Globus pallidus (tissue), 1 donor: ENCODE measurements at regions not wholly inside any gene's neighbourhood (a gene's known extent, or its start where the extent isn't known, plus 50 kb on each side); places are given as distances from the start of the nearest gene placed in this dataset.

Experiments used
- DNase-seq: peaks from one replicate; pipeline ENCODE4 v3.0.0-alpha.2; 2015; ENCODE audit warnings: low spot score

GRCh38 chr14:62015945-62016344 lies 253.7 kb downstream of the SNAPC1 start:
- DNase-seq, result no peak

DNA sequence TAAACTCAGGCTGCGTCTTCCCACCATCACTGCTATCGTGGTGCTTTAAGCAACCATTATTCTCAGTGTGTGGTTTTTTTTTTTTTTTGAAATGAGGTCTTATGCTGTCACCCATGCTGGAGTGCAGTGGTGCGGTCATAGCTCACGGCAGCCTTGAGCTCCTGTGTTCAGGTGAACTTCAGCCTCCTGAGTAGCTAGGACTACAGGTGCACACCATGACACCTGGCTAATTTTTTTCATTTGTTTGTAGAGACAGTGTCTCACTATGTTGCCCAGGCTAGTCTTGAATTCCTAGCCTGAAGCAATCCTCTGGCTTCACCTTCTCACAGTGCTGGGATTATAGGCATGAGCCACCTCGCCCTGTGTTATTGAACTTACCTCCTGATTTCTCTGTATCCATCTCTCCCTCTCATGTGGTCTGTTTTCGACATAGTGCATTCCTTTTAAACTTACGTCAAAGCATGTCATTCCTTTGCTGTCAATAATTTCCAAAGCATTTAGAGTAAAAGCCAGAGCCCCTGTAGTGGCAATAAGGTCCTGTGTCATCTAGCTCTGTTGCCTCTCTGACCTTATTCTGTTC lies 255.5 kb downstream of the SNAPC1 start:
- no peak for DNase-seq

DNA sequence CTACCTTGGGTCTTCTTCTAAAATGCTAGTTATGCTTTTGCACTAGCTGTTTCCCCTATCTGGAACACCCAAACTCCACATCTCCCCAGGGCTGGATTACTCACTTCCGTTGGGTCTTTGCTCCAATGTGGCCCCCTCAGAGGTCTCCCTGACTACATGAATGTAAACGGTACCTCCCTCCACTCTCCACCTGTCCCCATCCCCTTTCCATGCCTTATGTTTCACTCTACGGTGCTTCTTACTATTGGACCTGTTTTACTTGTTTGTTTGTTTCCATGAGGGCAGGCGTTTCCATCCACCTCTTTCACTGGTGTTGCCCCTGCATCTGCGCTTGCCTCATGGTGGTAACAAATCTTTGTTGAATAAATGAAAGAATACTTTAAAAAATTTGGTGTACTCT lies 256.4 kb downstream of the SNAPC1 start:
- DNase-seq, result no peak

DNA sequence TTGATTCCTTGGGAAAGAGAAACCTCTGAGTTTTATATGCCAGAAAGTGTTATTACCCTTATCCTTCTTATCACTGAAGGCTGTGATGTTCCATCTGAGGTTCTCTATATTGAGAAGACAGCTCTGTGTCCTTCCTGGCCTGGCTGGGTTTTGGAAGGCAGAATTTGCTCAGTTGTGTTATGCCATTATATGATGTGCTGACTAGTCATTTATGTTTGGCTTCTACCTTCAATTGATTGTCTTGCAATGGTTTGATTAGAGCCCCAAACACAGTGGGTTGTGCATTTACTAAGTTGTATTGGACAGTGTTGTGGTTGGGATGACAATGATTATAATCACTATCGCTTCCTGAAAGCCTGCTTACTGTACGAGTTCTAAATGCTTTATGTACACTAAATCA lies 265.7 kb downstream of the SNAPC1 start:
- DNase-seq, result no peak

DNA sequence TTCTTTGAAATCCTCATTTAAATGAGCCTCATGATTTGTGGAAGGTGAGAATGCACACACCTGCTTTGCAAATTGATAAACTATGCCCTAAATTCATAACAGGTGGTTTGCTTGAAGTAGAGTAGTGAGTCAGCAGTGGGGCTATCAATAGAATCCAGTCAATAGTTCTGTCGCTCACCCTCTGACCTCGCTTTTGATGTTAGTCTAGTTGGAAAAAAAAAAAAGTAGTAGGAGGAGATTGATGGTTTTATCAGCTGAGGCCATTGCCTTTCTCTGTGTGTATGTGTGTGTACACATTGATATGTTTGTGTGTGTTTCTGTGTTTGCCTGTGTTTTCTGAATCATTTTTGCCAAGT lies 267.3 kb downstream of the SNAPC1 start:
- no peak for DNase-seq

DNA sequence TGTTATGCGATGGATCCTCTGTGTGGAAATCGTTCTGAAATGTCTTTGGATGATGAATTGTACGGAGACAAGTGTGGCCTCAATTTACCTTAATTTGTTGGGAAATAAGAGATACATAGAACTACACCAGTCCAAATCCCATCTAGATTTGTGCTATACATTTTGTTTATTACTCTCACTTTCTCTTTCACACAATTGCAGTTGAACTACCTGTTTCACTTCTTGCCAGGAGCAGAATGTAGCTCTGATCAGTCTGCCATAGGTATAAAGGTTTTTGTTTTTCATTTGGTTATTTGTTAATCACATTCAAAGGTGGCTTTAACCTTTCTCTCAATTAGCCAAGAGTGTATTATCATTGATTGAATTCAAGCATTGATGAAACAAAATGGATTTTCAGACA lies 268.2 kb downstream of the SNAPC1 start:
- no peak for DNase-seq

DNA sequence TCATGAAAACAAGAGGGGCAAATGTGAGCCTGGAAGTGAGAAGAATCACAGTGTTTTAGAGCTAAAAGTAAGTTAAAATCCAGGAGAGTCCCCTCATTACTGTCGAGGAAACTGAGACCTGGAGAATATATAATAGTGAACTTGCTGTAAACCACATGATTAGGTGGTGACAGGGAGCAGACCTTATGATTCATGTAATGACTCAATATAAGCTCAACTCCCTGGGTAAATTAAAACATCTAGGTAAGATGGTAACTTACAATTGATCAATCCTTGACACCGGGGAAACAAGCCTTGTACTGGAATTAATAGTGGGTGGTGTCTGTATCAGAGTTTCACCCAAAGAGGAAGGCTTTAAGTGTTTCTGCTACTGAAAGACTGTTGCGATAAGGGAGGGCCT lies 269.3 kb downstream of the SNAPC1 start:
- DNase-seq, result no peak

DNA sequence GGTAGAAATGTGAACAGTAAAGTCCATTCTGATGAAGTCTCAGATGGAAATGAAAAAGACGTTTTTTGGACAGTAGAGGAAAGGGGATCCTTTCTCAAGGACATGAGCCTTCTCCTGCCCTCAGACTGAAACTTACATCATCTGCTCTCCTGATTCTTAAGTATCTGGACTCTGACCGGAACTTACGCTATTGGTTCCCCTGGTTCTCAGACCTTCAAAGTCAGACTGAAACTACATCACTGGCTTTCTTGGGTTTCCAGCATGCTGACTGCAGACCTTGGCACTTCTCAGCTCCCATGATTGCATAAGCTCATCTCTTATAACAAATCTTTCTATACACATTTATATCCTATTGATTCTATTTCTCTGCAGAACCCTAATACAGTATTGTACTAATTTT lies 291.0 kb downstream of the SNAPC1 start:
- no peak for DNase-seq

DNA sequence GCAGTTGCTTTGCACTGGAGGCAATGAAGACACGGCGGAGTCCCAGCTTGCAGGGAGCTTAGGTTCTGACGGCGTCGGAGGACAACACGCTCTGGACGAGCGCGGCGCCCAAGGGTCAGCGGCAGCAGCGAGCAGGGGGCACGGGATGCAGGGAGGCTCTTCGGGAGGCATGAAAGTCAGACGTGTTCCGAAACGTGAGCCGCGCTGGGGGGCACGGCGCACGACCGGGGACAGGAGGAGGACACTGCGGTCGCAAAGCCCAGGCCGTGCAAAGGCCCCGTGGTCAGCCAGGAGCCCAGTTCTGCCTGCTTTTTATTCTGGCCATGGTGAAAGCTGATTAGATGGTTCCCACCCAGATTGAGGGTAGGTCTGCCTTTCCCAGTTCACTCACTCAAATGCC lies 294.6 kb downstream of the SNAPC1 start:
- no peak for DNase-seq

DNA sequence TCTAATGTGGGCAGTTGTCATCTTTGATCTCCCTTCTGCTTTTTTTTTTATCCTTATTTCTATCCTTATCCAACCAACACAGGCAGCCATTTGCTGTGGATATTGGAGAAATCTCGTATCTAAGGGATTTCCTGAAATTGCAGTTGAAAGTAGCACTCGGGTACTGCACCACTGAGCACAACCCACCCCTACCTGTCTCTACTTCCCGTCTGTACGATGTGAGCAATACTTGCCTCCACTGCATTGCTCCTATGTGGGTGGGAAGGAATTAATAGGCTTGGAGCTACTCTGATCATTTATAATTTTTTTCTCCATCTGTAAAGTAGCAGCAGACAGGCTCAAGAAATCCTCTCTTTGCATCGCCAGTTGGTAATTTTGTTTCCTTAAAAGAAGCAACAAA lies 300.4 kb downstream of the SNAPC1 start:
- DNase-seq, result no peak

GRCh38 chr14:62064751-62065323 lies 302.6 kb downstream of the SNAPC1 start:
- DNase-seq, result no peak

DNA sequence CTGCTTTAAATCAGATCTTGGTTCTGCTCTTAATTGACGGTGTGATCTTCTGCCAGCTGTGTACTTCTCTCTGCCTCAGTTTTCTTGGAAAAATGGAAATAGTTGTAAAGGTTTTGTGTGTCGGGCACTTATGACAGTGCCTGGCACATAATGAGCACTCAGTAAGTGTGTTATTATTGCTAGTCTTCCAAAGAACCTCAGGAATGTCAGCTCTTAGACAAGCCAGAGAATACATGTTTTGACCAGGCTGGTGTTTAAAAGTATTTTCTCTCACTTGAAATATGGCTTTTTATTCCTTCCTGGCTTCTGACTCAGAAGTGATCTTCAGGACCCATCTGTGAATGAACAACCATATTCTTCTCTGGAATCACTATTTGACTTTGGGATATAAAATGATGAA lies 304.1 kb downstream of the SNAPC1 start:
- DNase-seq, result no peak

DNA sequence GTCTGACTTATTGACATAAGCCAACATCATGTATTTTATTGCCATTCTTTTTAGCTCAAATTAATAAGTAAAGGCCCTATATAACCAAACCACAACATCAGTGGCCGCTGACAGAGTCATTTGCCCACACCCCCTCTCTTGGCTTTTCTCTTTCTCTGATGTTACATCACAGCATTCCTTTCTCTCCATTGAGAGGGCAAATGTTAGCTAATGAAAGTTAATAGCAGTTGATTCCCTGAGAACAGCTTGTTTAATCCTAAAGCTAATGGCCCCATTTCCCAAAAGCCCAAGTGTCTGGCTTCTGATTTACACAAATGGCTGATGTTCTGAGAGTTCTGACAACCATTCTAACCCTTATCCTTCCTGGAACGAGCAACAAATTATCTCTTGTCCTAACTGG lies 308.8 kb downstream of the SNAPC1 start:
- no peak for DNase-seq

GRCh38 chr14:62076368-62076767 lies 314.1 kb downstream of the SNAPC1 start:
- no peak for DNase-seq

GRCh38 chr14:62076825-62077605 lies 314.8 kb downstream of the SNAPC1 start:
- DNase-seq, result no peak

DNA sequence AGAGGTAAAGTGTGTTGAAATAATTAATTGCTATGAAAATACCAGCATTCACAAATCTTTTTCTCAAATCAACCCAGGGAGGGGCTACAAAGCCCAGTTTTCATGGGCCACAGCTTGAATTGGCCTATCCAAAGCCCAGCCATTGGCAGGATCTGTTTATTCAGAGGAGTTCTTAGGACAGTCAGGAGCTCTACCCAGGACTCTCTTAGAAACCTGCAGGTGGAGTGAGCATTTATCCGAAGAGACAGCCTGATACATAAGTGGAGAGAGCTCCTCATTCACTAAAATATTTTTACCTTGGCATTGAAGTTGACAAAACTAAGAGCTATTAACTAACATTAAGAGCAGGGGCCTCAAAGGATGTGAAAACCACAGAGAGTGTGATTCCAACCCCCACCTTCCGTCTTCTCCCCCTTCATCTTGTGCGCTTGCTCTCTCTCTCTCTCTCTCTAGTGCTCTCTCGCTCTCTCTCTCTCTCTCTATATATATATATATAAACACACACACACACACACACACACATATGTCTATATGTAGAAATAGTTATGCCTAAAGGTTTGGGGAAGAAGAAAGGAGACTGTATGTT lies 315.5 kb downstream of the SNAPC1 start:
- DNase-seq, result no peak

DNA sequence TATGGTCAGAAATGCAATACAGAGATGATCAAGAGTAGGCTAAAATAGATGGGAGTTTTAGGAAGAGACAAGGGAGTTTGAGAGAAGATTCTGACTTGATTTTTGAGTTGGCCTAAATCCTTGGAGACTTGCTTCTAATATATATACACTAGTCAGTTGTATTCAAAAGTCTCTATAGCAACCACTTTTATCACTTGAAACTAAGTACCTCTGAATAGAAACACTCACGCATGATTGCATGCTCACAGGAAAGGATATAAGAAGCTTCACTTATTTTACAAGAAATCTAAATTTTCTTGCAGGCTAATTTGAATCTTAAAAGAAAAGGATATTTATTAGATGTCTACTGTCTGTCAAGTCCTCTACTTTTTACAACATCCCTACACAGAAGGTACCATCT lies 316.8 kb downstream of the SNAPC1 start:
- DNase-seq, result no peak

GRCh38 chr14:62081012-62081612 lies 318.9 kb downstream of the SNAPC1 start:
- DNase-seq, result no peak

GRCh38 chr14:62081951-62082350 lies 319.7 kb downstream of the SNAPC1 start:
- DNase-seq, result no peak

DNA sequence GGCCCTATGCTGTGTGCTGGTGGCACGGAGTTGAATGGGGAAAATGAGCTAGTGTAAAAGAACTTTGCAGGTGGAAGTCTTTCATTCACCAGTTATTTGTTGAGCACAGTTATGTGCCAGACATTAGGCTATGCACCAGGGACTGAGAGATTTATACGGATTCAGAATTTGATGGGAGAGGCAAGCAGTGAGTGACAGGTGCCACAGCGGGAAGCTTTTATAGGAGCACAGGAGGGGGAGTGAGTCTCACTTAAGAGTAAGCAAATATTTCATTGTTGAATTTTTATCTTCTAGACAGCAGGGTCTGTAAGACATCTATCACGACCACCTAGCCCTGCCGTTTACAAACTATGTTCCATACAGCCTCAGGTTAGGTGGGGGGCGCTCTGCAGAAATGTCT lies 320.6 kb downstream of the SNAPC1 start:
- no peak for DNase-seq

DNA sequence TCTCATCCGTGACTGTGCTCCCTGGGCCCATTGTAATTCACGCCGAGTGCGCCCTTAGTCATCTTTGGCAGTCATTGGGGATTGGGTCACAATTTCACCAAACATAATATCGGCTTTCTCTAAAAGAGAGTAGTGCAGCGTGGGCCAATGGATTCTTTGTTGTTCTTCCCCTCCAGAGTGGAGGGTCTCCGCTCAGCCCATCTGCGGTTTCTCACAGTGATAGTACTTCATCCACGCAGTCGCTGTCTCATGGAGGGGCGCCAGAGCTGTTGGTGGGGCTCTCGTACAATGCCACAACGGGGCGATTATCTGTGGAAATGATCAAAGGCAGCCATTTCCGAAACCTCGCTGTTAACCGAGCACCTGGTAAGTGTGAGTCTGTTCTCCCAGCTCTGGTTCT lies 321.8 kb downstream of the SNAPC1 start:
- DNase-seq, result peak; percentile 80

DNA sequence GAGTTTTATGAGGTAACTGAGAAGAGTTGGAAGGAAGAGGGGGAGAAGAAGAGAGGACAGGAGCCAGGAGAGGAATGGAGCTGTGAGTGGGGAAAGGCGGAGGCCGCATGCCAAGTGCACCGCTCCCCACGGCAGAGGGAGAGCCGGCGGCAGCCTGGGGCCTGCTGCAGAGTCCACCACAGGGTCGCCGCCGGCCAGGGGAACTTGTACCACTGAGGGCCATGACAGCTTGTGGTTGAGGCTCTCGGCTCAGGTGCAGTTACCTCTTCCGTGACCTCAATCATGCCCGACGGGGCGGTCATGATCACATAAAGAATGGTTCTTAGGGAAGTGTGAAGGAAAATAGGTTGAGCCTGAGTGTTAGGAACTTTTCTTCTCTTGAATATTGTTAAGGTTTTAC lies 325.0 kb downstream of the SNAPC1 start:
- no peak for DNase-seq

GRCh38 chr14:62093736-62094135 lies 331.5 kb downstream of the SNAPC1 start:
- no peak for DNase-seq
